Tibial artery (tissue), 4 donors: ENCODE measurements at regions not wholly inside any gene's neighbourhood (a gene's known extent, or its start where the extent isn't known, plus 50 kb on each side); places are given as distances from the start of the nearest gene placed in this dataset.

Experiments used
- DNase-seq, 2 donors: peaks; one replicate each; pipeline ENCODE4 v3.0.0-alpha.2; 2019
- H3K27ac ChIP-seq, 2 donors: fragments of 200-600 bp; sonication (generic) in 1 of 2; 1 replicate in 1 of 2; 2 replicates in 1 of 2; pipeline ENCODE4 v1.5.1; 2018 to 2019; ENCODE audit warnings: mild to moderate bottlenecking in 1 of 2
- H3K27me3 ChIP-seq, 2 donors: fragments of 200-600 bp; sonication (generic) in 1 of 2; one replicate each; pipeline versions ENCODE4 v1.5.1 to v1.6.0; 2016 to 2019
- H3K36me3 ChIP-seq, 3 donors: fragments of 200-600 bp; sonication (generic) in 2 of 3; one replicate each; pipeline ENCODE4 v1.5.1; 2016 to 2019; ENCODE audit warnings: mild to moderate bottlenecking in 2 of 3
- H3K4me1 ChIP-seq, 4 donors: fragments of 200-600 bp; sonication (generic) in 2 of 4; 1 replicate in 3 of 4; 2 replicates in 1 of 4; pipeline ENCODE4 v1.5.1; 2016 to 2019
- H3K4me3 ChIP-seq, 2 donors: fragments of 200-600 bp; sonication (generic) in 1 of 2; 1 replicate in 1 of 2; 2 replicates in 1 of 2; pipeline ENCODE4 v1.5.1; 2018 to 2019; ENCODE audit warnings: mild to moderate bottlenecking in 2 of 2
- H3K9me3 ChIP-seq, 3 donors: fragments of 200-600 bp; sonication (generic) in 1 of 3; one replicate each; pipeline ENCODE4 v1.5.1; 2016 to 2019
- CTCF ChIP-seq, 2 experiments: fragments of 200-600 bp in 1 of 2; fragments of 450-650 bp in 1 of 2; IDR thresholded peaks; one replicate each; pipeline ENCODE4 v1.5.1; 2017 to 2019; ENCODE audit warnings: antibody characterized with exemption in 2 of 2, mild to moderate bottlenecking in 1 of 2, moderate library complexity in 1 of 2
- intact Hi-C: fragments of 100-400 bp; cut with DNase I; formaldehyde crosslinking; loops from one replicate; pipeline ENCODE4 v1.15.0; 2023; ENCODE audit warnings: low total_unique reads

GRCh38 chr2:6647046-6647445 lies 218.7 kb downstream of the CMPK2 start:
- no peaks in the 10 kb centered on the region for H3K9me3 ChIP-seq
- H3K27me3 ChIP-seq = no peaks in the 10 kb centered on the region
- no peak overlapping the region for H3K4me3 ChIP-seq
- intact Hi-C loops = no loop called here
- no peak overlapping the region for H3K27ac ChIP-seq
- H3K36me3 ChIP-seq = no peaks in the 10 kb centered on the region
- TF ChIP-seq CTCF (IDR thresholded peaks at IDR 0.05) = no peak
- no peak for DNase-seq
- H3K4me1 ChIP-seq = no peaks in the 10 kb centered on the region

- no peaks in the 10 kb centered on the region for H3K4me1 ChIP-seq
- no peaks in the 10 kb centered on the region for H3K27me3 ChIP-seq
- H3K9me3 ChIP-seq = no peaks in the 10 kb centered on the region
- H3K27ac ChIP-seq = no peak overlapping the region
- no peaks in the 10 kb centered on the region for H3K36me3 ChIP-seq
- no peak for TF ChIP-seq CTCF (IDR thresholded peaks at IDR 0.05)
- no peak overlapping the region for H3K4me3 ChIP-seq
- DNase-seq = no peak
- intact Hi-C loops = no loop called here
Observed at GRCh38 chr2:6648596-6649247, 217.0 kb downstream of the CMPK2 start.

- TF ChIP-seq CTCF (IDR thresholded peaks at IDR 0.05) = no peak
- Histone ChIP-seq H3K36me3 (no peaks in the 10 kb centered on the region), H3K27ac (no peak overlapping the region), H3K9me3 (no peaks in the 10 kb centered on the region), H3K4me3 (no peak overlapping the region), H3K27me3 (no peaks in the 10 kb centered on the region), H3K4me1 (no peaks in the 10 kb centered on the region)
- no peak for DNase-seq
- intact Hi-C loops = no loop called here
Observed at GRCh38 chr2:6650311-6650710, 215.4 kb downstream of the CMPK2 start.

GRCh38 chr2:6652251-6652650 lies 213.5 kb downstream of the CMPK2 start:
- H3K4me1 ChIP-seq = no peaks in the 10 kb centered on the region
- no peaks in the 10 kb centered on the region for H3K9me3 ChIP-seq
- H3K27ac ChIP-seq = no peak overlapping the region
- no peak overlapping the region for H3K4me3 ChIP-seq
- H3K36me3 ChIP-seq = no peaks in the 10 kb centered on the region
- no peak for DNase-seq
- intact Hi-C loops = no loop called here
- TF ChIP-seq CTCF (IDR thresholded peaks at IDR 0.05) = no peak
- H3K27me3 ChIP-seq = no peaks in the 10 kb centered on the region

- no peaks in the 10 kb centered on the region for H3K4me1 ChIP-seq
- DNase-seq = no peak
Observed at GRCh38 chr2:6653281-6653750, 212.4 kb downstream of the CMPK2 start.

More at GRCh38 chr2:6653281-6653750, 212.4 kb downstream of the CMPK2 start:
- Histone ChIP-seq H3K36me3 (no peaks in the 10 kb centered on the region), H3K27me3 (no peaks in the 10 kb centered on the region), H3K4me3 (no peak overlapping the region), H3K9me3 (no peaks in the 10 kb centered on the region), H3K27ac (no peak overlapping the region)
- no peak for TF ChIP-seq CTCF (IDR thresholded peaks at IDR 0.05)
- intact Hi-C loops = no loop called here
